ENCODE measurements at regions not wholly inside any gene's neighbourhood (a gene's known extent, or its start where the extent isn't known, plus 50 kb on each side); places are given as distances from the start of the nearest gene placed in this dataset.
A peak's percentile ranks its signal among the peaks of the same experiment; 100 is the strongest.

DNA sequence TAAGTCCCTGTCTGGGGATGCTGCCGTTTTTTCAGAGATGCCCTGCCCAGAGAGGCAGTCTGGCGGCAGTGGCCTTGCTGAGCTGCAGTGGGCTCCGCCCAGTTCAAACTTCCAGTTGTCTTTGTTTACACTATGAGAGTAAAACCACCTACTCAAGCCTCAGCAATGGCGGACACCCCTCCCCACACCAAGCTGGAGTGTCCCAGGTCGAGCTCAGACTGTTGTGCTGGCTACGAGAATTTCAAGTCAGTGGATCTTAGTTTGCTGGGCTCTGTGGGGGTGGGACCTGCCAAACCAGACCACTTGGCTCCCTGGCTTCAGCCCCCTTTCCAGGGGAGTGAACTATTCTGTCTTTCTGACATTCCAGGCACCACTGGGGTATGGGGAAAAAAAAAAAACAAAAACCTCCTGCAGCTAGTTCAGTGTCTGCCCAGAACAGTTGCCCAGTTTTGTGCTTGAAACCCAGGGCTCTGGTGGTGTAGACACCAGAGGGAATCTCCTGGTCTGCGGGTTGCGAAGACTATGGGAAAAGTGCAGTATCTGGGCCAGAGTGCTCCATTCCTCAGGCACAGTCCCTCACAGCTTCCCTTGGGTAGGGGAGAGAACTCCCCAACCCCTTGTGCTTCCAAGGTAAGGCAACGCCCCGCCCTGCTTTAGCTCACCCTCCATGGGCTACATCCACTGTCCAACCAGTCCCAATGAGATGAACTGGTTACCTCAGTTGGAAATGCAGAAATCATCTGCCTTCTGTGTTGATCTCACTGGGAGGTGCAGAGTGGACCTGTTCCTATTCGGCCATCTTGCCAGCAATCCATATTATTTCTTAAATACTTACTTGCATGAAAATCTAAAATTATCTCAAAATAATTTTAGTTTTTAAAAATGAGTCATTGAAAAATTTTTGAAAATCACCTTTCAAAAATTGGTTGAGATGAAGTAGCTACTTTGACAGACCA is 338.0 kb downstream of the OSR1 start (continued):
- TF ChIP-seq, protein P1, sequence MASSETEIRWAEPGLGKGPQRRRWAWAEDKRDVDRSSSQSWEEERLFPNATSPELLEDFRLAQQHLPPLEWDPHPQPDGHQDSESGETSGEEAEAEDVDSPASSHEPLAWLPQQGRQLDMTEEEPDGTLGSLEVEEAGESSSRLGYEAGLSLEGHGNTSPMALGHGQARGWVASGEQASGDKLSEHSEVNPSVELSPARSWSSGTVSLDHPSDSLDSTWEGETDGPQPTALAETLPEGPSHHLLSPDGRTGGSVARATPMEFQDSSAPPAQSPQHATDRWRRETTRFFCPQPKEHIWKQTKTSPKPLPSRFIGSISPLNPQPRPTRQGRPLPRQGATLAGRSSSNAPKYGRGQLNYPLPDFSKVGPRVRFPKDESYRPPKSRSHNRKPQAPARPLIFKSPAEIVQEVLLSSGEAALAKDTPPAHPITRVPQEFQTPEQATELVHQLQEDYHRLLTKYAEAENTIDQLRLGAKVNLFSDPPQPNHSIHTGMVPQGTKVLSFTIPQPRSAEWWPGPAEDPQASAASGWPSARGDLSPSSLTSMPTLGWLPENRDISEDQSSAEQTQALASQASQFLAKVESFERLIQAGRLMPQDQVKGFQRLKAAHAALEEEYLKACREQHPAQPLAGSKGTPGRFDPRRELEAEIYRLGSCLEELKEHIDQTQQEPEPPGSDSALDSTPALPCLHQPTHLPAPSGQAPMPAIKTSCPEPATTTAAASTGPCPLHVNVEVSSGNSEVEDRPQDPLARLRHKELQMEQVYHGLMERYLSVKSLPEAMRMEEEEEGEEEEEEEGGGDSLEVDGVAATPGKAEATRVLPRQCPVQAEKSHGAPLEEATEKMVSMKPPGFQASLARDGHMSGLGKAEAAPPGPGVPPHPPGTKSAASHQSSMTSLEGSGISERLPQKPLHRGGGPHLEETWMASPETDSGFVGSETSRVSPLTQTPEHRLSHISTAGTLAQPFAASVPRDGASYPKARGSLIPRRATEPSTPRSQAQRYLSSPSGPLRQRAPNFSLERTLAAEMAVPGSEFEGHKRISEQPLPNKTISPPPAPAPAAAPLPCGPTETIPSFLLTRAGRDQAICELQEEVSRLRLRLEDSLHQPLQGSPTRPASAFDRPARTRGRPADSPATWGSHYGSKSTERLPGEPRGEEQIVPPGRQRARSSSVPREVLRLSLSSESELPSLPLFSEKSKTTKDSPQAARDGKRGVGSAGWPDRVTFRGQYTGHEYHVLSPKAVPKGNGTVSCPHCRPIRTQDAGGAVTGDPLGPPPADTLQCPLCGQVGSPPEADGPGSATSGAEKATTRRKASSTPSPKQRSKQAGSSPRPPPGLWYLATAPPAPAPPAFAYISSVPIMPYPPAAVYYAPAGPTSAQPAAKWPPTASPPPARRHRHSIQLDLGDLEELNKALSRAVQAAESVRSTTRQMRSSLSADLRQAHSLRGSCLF (CRISPR knock-in tag; IDR thresholded peaks at IDR 0.05; ENCODE audit: borderline replicate concordance): no peak
- TF ChIP-seq ZNF383 (CRISPR knock-in tag; IDR thresholded peaks at IDR 0.05; ENCODE audit: borderline replicate concordance): 0 out of 2 replicates have a peak, but pooled peaks have one; percentile 50
- 0 out of 2 replicates have a peak, but pooled peaks have one; percentile 30 for TF ChIP-seq RAD21 (CRISPR knock-in tag; IDR thresholded peaks at IDR 0.05)
- TF ChIP-seq MAX (IDR thresholded peaks at IDR 0.05): no peak
- no peak for TF ChIP-seq ZBTB25 (CRISPR knock-in tag; IDR thresholded peaks at IDR 0.05)
- TF ChIP-seq, protein P2, sequence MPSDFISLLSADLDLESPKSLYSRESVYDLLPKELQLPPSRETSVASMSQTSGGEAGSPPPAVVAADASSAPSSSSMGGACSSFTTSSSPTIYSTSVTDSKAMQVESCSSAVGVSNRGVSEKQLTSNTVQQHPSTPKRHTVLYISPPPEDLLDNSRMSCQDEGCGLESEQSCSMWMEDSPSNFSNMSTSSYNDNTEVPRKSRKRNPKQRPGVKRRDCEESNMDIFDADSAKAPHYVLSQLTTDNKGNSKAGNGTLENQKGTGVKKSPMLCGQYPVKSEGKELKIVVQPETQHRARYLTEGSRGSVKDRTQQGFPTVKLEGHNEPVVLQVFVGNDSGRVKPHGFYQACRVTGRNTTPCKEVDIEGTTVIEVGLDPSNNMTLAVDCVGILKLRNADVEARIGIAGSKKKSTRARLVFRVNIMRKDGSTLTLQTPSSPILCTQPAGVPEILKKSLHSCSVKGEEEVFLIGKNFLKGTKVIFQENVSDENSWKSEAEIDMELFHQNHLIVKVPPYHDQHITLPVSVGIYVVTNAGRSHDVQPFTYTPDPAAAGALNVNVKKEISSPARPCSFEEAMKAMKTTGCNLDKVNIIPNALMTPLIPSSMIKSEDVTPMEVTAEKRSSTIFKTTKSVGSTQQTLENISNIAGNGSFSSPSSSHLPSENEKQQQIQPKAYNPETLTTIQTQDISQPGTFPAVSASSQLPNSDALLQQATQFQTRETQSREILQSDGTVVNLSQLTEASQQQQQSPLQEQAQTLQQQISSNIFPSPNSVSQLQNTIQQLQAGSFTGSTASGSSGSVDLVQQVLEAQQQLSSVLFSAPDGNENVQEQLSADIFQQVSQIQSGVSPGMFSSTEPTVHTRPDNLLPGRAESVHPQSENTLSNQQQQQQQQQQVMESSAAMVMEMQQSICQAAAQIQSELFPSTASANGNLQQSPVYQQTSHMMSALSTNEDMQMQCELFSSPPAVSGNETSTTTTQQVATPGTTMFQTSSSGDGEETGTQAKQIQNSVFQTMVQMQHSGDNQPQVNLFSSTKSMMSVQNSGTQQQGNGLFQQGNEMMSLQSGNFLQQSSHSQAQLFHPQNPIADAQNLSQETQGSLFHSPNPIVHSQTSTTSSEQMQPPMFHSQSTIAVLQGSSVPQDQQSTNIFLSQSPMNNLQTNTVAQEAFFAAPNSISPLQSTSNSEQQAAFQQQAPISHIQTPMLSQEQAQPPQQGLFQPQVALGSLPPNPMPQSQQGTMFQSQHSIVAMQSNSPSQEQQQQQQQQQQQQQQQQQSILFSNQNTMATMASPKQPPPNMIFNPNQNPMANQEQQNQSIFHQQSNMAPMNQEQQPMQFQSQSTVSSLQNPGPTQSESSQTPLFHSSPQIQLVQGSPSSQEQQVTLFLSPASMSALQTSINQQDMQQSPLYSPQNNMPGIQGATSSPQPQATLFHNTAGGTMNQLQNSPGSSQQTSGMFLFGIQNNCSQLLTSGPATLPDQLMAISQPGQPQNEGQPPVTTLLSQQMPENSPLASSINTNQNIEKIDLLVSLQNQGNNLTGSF (CRISPR knock-in tag; IDR thresholded peaks at IDR 0.05): no peak
- no peak for TF ChIP-seq ZBED4 (CRISPR knock-in tag; IDR thresholded peaks at IDR 0.05; ENCODE audit: borderline replicate concordance)
- TF ChIP-seq MYNN (CRISPR knock-in tag; IDR thresholded peaks at IDR 0.05; ENCODE audit: low read depth): no peak
- no peak for TF ChIP-seq SIN3A (IDR thresholded peaks at IDR 0.05; ENCODE audit: borderline replicate concordance, low read depth, low read length)
- 0 out of 2 replicates have a peak, but pooled peaks have one; percentile 19 for TF ChIP-seq RFXAP (CRISPR knock-in tag; IDR thresholded peaks at IDR 0.05; ENCODE audit: borderline replicate concordance)
- peak; percentile 11 for TF ChIP-seq SKI (IDR thresholded peaks at IDR 0.05; ENCODE audit: partially characterized antibody)
